Endothelial cell of umbilical vein (primary cell): ENCODE measurements at regions not wholly inside any gene's neighbourhood (a gene's known extent, or its start where the extent isn't known, plus 50 kb on each side); places are given as distances from the start of the nearest gene placed in this dataset.

ENCODE experiments used
- BruUV-seq: library from RNA; stranded (reverse); fragments of 400-500 nt; replicated peaks from 2 replicates; lab custom pipeline; 2021; lab: Mats Ljungman, UMichigan
- CTCF ChIA-PET: fragments of 300-600, 350-600 bp; sonication (Branson Sonifier 250); formaldehyde crosslinking; loops from one replicate; lab custom pipeline; 2021; ENCODE audit warnings: antibody characterized with exemption, inconsistent platforms; lab: Charles Lee
- POLR2A ChIA-PET: fragments of 300-600, 350-600 bp; sonication (Branson Sonifier 250); formaldehyde crosslinking; loops from one replicate; lab custom pipeline; 2021; ENCODE audit warnings: antibody characterized with exemption, inconsistent platforms; lab: Charles Lee
- DNase-seq: peaks from one replicate; pipeline ENCODE4 v3.0.0-alpha.2; 2011; ENCODE audit warnings: low read depth, low spot score
- FAIRE-seq: peaks from 2 replicates; lab custom pipeline; 2011; peaks lifted over from hg19 to GRCh38; lab: Jason Lieb, UNC
- H2AFZ ChIP-seq: 2 replicates; pipeline ENCODE4 v1.6.0; 2012; ENCODE audit warnings: low read depth, low read length, control low read depth, inconsistent platforms
- H3K27ac ChIP-seq: 2 replicates; pipeline ENCODE4 v1.5.1; 2011; ENCODE audit warnings: low read depth, mild to moderate bottlenecking, control low read depth, low read length, moderate library complexity; ENCODE audit not compliant: insufficient read depth
- H3K27me3 ChIP-seq, 2 experiments: 2 replicates each; pipeline versions ENCODE4 v1.6.0 to v1.6.1; 2011; ENCODE audit warnings: low read length in 2 of 2, mixed read lengths in 1 of 2; ENCODE audit not compliant: control insufficient read depth in 2 of 2, insufficient read depth in 2 of 2
- H3K36me3 ChIP-seq, 2 experiments: 2 replicates in 1 of 2; 3 replicates in 1 of 2; pipeline ENCODE4 v1.5.1; 2011; ENCODE audit warnings: low read length in 2 of 2, mild to moderate bottlenecking in 1 of 2, moderate library complexity in 1 of 2; ENCODE audit not compliant: control insufficient read depth in 2 of 2, insufficient read depth in 2 of 2; ENCODE audit errors: extremely low read depth in 1 of 2
- H3K4me1 ChIP-seq: 3 replicates; pipeline ENCODE4 v1.5.1; 2011; ENCODE audit warnings: mild to moderate bottlenecking, low read length; ENCODE audit not compliant: control insufficient read depth, insufficient read depth; ENCODE audit errors: extremely low read depth
- H3K4me2 ChIP-seq: 2 replicates; pipeline ENCODE4 v1.6.1; 2011; ENCODE audit warnings: low read length, control low read depth, mixed read lengths; ENCODE audit not compliant: insufficient read depth
- H3K4me3 ChIP-seq, 3 experiments: fragments of 200-600 bp in 1 of 3; sonication (generic), shearing (Covaris generic) in 1 of 3; replicated peaks in 1 of 3; 2 replicates each; pipeline ENCODE4 v1.5.1; 2011 to 2016; ENCODE audit warnings: control low read depth in 3 of 3, low read length in 3 of 3, mild to moderate bottlenecking in 2 of 3, inconsistent platforms in 1 of 3, low read depth in 1 of 3, moderate library complexity in 1 of 3; ENCODE audit not compliant: insufficient read depth in 1 of 3
- H3K79me2 ChIP-seq: 2 replicates; pipeline ENCODE4 v1.6.0; 2012; ENCODE audit warnings: low read length, inconsistent platforms; ENCODE audit not compliant: control insufficient read depth, insufficient read depth
- H3K9ac ChIP-seq: replicated peaks from 2 replicates; pipeline ENCODE3; 2011; ENCODE audit warnings: low read length, control low read depth; ENCODE audit not compliant: insufficient read depth; ENCODE audit errors: extremely low read depth
- H3K9me1 ChIP-seq: replicated peaks from 3 replicates; pipeline ENCODE4 v1.6.0; 2011; ENCODE audit warnings: mild to moderate bottlenecking, low read length; ENCODE audit not compliant: control insufficient read depth, insufficient read depth; ENCODE audit errors: extremely low read depth
- H3K9me3 ChIP-seq: replicated peaks from 2 replicates; pipeline ENCODE4 v1.5.1; 2012; ENCODE audit warnings: low read length, inconsistent platforms; ENCODE audit not compliant: control insufficient read depth, insufficient read depth
- H4K20me1 ChIP-seq: replicated peaks from 2 replicates; pipeline ENCODE3; 2011; ENCODE audit warnings: mild to moderate bottlenecking, low read length; ENCODE audit not compliant: control insufficient read depth, insufficient read depth; ENCODE audit errors: extremely low read depth
- CTCF ChIP-seq, 2 donors: IDR thresholded peaks; 1 replicate in 1 of 2; 2 replicates in 1 of 2; pipeline ENCODE4 v1.5.1; 2011; ENCODE audit warnings: low read length in 2 of 2, mild to moderate bottlenecking in 2 of 2, moderate library complexity in 2 of 2, control low read depth in 1 of 2, inconsistent platforms in 1 of 2, low read depth in 1 of 2; ENCODE audit not compliant: insufficient read depth in 1 of 2; ENCODE audit errors: extremely low read depth in 1 of 2
- EZH2 ChIP-seq: IDR thresholded peaks from 2 replicates; pipeline ENCODE4 v1.6.1; 2012; ENCODE audit warnings: borderline replicate concordance, low read depth, mild to moderate bottlenecking, moderate library complexity, low read length, inconsistent platforms; ENCODE audit not compliant: severe bottlenecking
- FOS ChIP-seq: IDR thresholded peaks from 2 replicates; pipeline ENCODE4 v1.6.1; 2011; ENCODE audit warnings: mild to moderate bottlenecking, low read length, moderate library complexity, borderline replicate concordance; ENCODE audit not compliant: insufficient read depth
- GATA2 ChIP-seq: IDR thresholded peaks from 2 replicates; pipeline ENCODE4 v1.7.0; 2011; ENCODE audit warnings: low read depth, mild to moderate bottlenecking, moderate library complexity, mixed read lengths, low read length; ENCODE audit not compliant: insufficient read length, insufficient read depth
- JUN ChIP-seq: IDR thresholded peaks from 2 replicates; pipeline ENCODE4 v1.6.1; 2011; ENCODE audit warnings: borderline replicate concordance, low read depth; ENCODE audit not compliant: insufficient read length, insufficient read depth
- MAX ChIP-seq: IDR thresholded peaks from 2 replicates; pipeline ENCODE4 v1.6.1; 2011; ENCODE audit not compliant: insufficient read depth, insufficient read length
- MYC ChIP-seq: IDR thresholded peaks from one replicate; pipeline ENCODE4 v1.6.1; 2011; ENCODE audit warnings: mild to moderate bottlenecking, low read depth, low read length
- POLR2A ChIP-seq: IDR thresholded peaks from 2 replicates; pipeline ENCODE4 v1.6.1; 2012; ENCODE audit warnings: low read depth, mild to moderate bottlenecking, control low read depth, low read length
- POLR2AphosphoS5 ChIP-seq: IDR thresholded peaks from 2 replicates; pipeline ENCODE4 v1.6.1; 2012; ENCODE audit warnings: low read depth, mild to moderate bottlenecking, control low read depth, low read length, moderate library complexity; ENCODE audit not compliant: insufficient read depth
- dilution Hi-C: fragments of 300-500 bp; cut with MboI; formaldehyde crosslinking; loops from one replicate; pipeline ENCODE4 v1.15.0; 2019; ENCODE audit warnings: low sequenced_read_pairs; ENCODE audit not compliant: extremely low pct_ligation_motif_present
- intact Hi-C: fragments of 100-400 bp; cut with micrococcal nuclease; formaldehyde crosslinking; loops from one replicate; pipeline ENCODE4 v1.10.0; 2022

- Histone ChIP-seq H3K9me1 (no peaks in the 10 kb centered on the region), H3K27me3 (no peaks in the 10 kb centered on the region), H3K9me3 (peaks cover 20% of the 10 kb centered on the region), H3K4me3 (no peak overlapping the region), H3K9ac (no peak overlapping the region), H3K79me2 (no peaks in the 10 kb centered on the region), H4K20me1 (no peaks in the 10 kb centered on the region), H3K4me1 (no peaks in the 10 kb centered on the region), H3K36me3 (no peaks in the 10 kb centered on the region), H3K4me2 (no peak overlapping the region), H2AFZ (no peak overlapping the region), H3K27ac (no peak overlapping the region)
- FAIRE-seq, result no peak
- intact Hi-C loops (no loop called here), dilution Hi-C loops (no loop called here)
- no peak for DNase-seq
- no TSS peak for BruUV-seq
- TF ChIP-seq MYC (no peak), POLR2A (no peak), POLR2AphosphoS5 (no peak), EZH2 (no peak), JUN (no peak)
- ChIA-PET POLR2A (no interaction called here), CTCF (no interaction called here)
These were observed 143.7 kb upstream of the IRX2 start for GRCh38 chr5:2895196-2895595.

- Histone ChIP-seq H3K4me2 (no peak overlapping the region), H3K79me2 (no peaks in the 10 kb centered on the region), H3K9ac (no peak overlapping the region), H3K4me3 (no peak overlapping the region), H3K36me3 (no peaks in the 10 kb centered on the region), H3K9me3 (peaks cover 20% of the 10 kb centered on the region), H3K27me3 (no peaks in the 10 kb centered on the region), H3K9me1 (no peaks in the 10 kb centered on the region), H4K20me1 (no peaks in the 10 kb centered on the region), H3K27ac (no peak overlapping the region), H2AFZ (no peak overlapping the region), H3K4me1 (no peaks in the 10 kb centered on the region)
- FAIRE-seq (no peak), DNase-seq (no peak)
- intact Hi-C loops (no loop called here), dilution Hi-C loops (no loop called here)
- ChIA-PET POLR2A (no interaction called here), CTCF (no interaction called here)
- BruUV-seq, result no TSS peak
- no peak for TF ChIP-seq JUN
- TF ChIP-seq MAX, result no peak
- TF ChIP-seq EZH2, result no peak
- no peak for TF ChIP-seq POLR2AphosphoS5
- TF ChIP-seq GATA2, result no peak
- no peak for TF ChIP-seq CTCF (IDR thresholded peaks at IDR 0.05; ENCODE audit: extremely low read depth in 1 of 2, insufficient read depth in 1 of 2, low read depth in 1 of 2, low read length in 2 of 2)
- no peak for TF ChIP-seq FOS
- no peak for TF ChIP-seq POLR2A
- no peak for TF ChIP-seq MYC
These were observed 143.3 kb upstream of the IRX2 start for GRCh38 chr5:2894736-2895135.
